ENCODE measurements at regions not wholly inside any gene's neighbourhood (a gene's known extent, or its start where the extent isn't known, plus 50 kb on each side); places are given as distances from the start of the nearest gene placed in this dataset.

DNA sequence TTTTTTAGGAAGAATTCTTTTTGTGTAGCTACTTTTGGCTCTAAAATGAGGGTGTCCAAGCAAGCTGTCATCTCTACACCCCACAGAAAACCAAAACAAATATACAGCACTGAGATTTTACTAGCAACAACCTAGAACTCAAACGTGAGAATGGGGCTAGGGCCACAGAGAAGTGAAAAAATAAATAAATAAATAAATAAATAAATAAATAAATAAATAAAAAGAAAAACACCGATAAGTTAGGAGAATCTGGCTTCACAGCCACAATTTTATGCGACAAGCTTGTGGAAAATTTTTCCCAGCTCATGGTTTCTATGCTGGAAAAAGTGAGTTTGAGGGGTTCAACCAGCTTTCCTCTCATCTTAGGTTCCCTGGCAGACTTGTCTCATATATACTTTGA is 324.6 kb upstream of the TACR3 start:
- TF ChIP-seq, protein P1, sequence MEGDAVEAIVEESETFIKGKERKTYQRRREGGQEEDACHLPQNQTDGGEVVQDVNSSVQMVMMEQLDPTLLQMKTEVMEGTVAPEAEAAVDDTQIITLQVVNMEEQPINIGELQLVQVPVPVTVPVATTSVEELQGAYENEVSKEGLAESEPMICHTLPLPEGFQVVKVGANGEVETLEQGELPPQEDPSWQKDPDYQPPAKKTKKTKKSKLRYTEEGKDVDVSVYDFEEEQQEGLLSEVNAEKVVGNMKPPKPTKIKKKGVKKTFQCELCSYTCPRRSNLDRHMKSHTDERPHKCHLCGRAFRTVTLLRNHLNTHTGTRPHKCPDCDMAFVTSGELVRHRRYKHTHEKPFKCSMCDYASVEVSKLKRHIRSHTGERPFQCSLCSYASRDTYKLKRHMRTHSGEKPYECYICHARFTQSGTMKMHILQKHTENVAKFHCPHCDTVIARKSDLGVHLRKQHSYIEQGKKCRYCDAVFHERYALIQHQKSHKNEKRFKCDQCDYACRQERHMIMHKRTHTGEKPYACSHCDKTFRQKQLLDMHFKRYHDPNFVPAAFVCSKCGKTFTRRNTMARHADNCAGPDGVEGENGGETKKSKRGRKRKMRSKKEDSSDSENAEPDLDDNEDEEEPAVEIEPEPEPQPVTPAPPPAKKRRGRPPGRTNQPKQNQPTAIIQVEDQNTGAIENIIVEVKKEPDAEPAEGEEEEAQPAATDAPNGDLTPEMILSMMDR (IDR thresholded peaks at IDR 0.05; ENCODE audit: low read depth, low read length) = no peak
- H3K4me3 ChIP-seq (ENCODE audit: low read depth, low read length) = no peak overlapping the region

DNA sequence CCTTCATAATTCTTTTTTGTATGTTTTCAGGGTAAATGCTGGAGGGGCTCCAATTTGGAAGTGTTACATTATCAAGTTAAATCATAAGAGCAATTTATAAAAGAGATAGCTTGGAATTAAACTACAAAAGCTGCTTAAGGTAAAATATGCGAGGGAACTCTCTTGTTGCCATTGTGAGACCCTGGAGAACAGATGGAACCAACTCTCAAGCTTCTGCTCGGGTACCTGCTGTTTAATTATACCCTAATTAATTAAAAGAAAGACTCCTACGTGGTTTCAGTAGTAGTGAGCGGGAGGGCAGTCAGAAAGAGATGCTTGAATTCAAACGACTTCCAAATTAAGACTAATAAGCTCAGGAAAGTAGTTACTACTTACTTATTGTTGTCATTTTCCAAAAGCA is 313.1 kb upstream of the TACR3 start:
- TF ChIP-seq, protein P1 (IDR thresholded peaks at IDR 0.05; ENCODE audit: low read depth, low read length) = no peak
- no peak overlapping the region for H3K4me3 ChIP-seq (ENCODE audit: low read depth, low read length)

DNA sequence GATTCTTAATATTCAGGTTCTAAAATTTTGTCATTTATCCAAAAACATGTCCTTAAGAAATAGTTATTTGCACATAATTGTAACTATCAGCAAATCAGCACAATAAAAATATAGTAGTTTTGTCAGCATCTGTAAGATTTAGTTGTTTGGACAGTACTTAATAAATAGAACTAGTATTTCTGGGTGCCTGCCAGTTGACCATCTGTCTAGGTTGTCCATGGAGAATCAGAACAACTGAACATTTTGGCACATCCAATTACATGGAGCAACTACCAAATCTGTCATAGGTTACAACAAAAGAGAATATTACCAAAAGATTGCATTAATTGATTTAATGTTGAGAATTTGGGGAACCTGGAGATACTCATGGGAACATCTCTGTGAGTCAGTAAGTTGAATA is 305.5 kb upstream of the TACR3 start:
- TF ChIP-seq, protein P1 (IDR thresholded peaks at IDR 0.05; ENCODE audit: low read depth, low read length) = no peak
- H3K4me3 ChIP-seq (ENCODE audit: low read depth, low read length) = no peak overlapping the region

DNA sequence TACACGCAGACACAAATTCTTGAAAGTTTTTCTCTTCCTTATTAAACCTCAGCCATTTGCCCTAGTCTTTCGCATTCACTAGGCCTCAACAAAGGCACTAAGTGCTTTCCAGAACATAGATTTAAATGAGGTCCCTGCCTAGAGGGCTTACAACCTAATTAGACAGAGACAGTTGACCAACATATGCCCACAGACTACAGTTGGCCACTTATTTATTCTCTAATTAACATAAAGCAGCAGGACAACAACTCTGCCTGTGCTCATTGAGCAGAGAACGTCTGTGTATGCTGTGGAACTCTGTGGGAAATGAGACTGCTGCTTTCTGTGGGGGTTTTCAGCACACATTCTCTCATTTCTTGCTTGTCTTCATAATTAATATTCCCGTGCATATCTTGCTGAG is 303.0 kb upstream of the TACR3 start:
- H3K4me3 ChIP-seq (ENCODE audit: low read depth, low read length) = no peak overlapping the region
- TF ChIP-seq, protein P1 (IDR thresholded peaks at IDR 0.05; ENCODE audit: low read depth, low read length) = no peak

DNA sequence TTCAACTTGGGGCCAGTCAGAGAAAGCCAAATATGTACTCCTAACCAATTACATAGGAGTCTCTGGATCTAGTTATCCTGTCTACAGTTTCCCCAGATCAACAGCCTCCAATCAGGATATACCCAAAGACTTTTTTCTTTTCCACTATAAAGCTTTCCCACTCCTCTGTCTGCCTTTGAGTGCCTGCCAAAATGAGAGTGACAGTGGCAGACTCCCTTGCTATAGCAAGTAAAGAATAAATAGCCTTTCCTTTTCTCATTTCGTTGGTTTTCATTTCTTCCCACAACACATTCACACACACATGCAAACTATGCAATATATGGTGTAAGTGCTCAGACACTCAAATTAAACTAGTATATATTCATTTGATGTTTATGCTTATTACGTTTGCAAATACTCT is 302.4 kb upstream of the TACR3 start:
- no peak overlapping the region for H3K4me3 ChIP-seq (ENCODE audit: low read depth, low read length)
- TF ChIP-seq, protein P1 (IDR thresholded peaks at IDR 0.05; ENCODE audit: low read depth, low read length) = no peak

DNA sequence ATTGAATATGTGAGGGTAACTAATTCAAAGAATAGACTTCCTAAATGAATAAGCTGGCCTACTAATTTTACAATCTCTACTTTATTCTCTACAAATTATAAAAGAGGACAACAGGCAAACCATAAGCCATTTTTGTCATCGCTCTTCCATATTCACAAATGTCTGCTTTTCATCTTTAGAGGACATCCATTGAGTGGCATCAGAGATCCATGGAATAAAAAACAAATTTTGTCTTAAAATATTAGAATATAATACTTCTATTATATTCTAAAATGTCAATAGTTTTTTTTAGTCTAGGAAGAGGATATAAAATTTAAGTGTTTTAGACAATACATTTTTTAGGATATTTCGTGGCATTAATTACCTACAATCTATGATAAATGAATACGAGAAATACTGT is 300.9 kb upstream of the TACR3 start:
- TF ChIP-seq, protein P1 (IDR thresholded peaks at IDR 0.05; ENCODE audit: low read depth, low read length) = no peak

DNA sequence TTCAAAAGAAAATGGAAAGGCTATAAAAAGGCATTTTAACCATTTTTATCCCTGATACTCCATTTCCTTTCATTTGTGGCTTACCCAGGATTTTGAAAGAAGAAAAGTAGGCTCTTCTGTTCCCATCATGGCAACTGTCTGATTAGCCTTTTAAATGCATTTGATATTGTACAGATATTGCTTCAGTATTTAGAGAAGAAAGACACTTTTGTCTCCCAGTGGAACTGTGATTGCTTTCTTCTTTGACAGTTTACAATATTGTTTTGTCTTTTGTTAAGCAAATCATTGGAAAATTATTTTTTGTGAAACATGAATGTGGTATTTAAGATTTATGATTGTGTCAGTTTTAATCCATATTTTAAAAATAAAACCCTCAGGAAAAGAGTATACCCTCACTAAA is 297.4 kb upstream of the TACR3 start:
- TF ChIP-seq, protein P1 (IDR thresholded peaks at IDR 0.05; ENCODE audit: low read depth, low read length) = no peak
- H3K4me3 ChIP-seq (ENCODE audit: low read depth, low read length) = no peak overlapping the region

More for the DNA sequence above, 300.9 kb upstream of the TACR3 start:
- H3K4me3 ChIP-seq (ENCODE audit: low read depth, low read length) = no peak overlapping the region

All from WI38 (cell line).